Effector memory CD8-positive, alpha-beta T cell (primary cell): ENCODE measurements at regions not wholly inside any gene's neighbourhood (a gene's known extent, or its start where the extent isn't known, plus 50 kb on each side); places are given as distances from the start of the nearest gene placed in this dataset.
"Not testable (repeated sequence)": the region's sequence is repeated elsewhere in the genome, so short reads cannot be mapped to it uniquely, and the experiment has no call there.

Experiments used
- ATAC-seq: fragments of 150-1000 bp; cut with Tn5 transposase; replicated peaks from 2 replicates; pipeline ENCODE4 v1.10.0; 2021; ENCODE audit warnings: mild to moderate bottlenecking, moderate library complexity
- DNase-seq, 3 experiments: peaks; one replicate each; pipeline ENCODE4 v3.0.0; 2021
- H3K27ac Mint-ChIP-seq, 2 donors: one replicate each; pipeline ENCODE4 v1.8.0; 2022; ENCODE audit warnings: mild to moderate bottlenecking in 2 of 2, mixed read lengths in 2 of 2, moderate library complexity in 2 of 2
- H3K27me3 Mint-ChIP-seq, 2 donors: one replicate each; pipeline ENCODE4 v1.8.0; 2022; ENCODE audit warnings: mixed read lengths in 2 of 2
- H3K36me3 Mint-ChIP-seq: one replicate; pipeline ENCODE4 v1.8.0; 2022; ENCODE audit warnings: mild to moderate bottlenecking, moderate library complexity, mixed read lengths; ENCODE audit not compliant: insufficient read depth
- H3K4me1 Mint-ChIP-seq, 2 donors: one replicate each; pipeline ENCODE4 v1.8.0; 2022; ENCODE audit warnings: low read depth in 2 of 2, mixed read lengths in 2 of 2
- H3K4me3 Mint-ChIP-seq, 2 donors: one replicate each; pipeline ENCODE4 v1.8.0; 2022; ENCODE audit warnings: mild to moderate bottlenecking in 2 of 2, mixed read lengths in 2 of 2, moderate library complexity in 2 of 2
- H3K9me3 Mint-ChIP-seq, 2 donors: one replicate each; pipeline ENCODE4 v1.8.0; 2022; ENCODE audit warnings: mixed read lengths in 2 of 2

DNA sequence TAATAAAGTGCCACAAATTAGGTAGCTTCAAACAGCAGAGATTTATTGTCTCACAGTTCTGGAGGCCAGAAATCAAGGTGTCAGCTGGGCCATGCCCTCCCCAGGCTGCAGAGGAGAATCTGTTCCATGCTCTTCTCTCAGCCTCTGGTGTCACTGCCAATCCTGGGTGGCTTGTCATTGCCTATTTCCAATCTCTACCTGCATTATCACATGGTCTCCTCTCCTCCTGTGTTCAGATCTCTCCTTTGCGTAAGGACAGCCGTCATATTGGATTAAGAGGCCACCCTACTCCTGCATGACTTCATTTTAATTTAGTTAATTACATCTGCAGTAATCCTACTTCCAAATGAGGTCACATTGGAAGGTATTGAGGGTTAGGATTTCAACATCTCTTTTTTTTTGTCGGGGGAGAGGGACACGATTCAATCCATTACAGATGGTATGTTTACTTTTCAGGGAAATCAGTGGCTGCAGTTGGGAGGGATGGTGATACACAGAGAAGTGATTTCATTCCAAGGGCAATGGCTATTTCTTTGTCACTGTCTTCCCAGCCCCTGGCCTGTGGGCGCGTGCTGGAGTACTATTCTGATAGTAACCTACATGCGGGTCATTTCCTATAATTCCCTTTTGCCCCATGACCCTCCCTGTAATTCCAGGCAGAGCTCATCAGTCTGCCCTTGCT is 169.4 kb downstream of the MINAR1 start:
- DNase-seq (no peak), ATAC-seq (no peak)
- H3K36me3 Mint-ChIP-seq, result no peaks in the 10 kb centered on the region
- H3K27ac Mint-ChIP-seq, result no peak overlapping the region
- H3K27me3 Mint-ChIP-seq, result peaks cover 56 to 62% of the 10 kb centered on the region in 2 donors
- no peaks in the 10 kb centered on the region for H3K4me1 Mint-ChIP-seq
- no peak overlapping the region for H3K4me3 Mint-ChIP-seq
- H3K9me3 Mint-ChIP-seq, result peaks cover 0 to 2% of the 10 kb centered on the region in 2 donors

DNA sequence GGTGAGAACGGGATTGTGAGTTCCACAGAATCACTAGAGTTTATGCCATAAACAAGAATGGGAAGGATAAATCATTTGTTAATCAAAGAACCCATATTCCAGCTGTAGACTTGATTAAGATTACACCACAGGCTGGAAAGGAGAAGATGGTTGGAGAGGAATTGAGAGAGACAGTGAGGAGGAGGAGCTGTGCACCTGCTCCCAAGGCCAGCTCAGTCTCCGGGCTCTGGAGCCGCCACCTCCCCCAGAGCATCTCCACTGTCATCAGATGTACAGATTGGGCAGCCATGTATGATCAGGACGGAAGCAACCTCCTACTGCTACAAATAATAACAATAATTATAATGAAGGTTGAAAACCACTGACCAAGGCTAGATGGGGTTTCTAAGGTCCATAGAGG is 170.0 kb downstream of the MINAR1 start:
- ATAC-seq, result no peak

DNA sequence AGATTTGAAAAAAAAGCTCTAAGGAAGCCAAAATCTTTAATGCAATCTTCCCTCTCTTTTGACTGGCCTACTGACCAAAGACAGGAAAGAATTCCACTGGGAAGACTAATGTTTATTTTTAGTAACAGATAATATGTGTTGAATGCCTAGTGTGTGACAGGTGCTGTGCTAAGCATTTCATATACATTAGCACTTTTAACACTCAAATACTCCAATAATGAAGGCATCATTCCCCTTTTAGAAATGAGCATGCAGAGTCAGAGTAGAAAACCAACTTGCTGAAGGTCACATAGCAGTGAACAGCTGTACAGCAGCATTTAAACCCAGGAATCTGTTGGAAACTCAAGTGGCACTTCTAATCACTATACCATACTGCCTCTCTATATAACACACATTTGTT is 170.6 kb downstream of the MINAR1 start:
- ATAC-seq, result no peak
- no peak overlapping the region for H3K27ac Mint-ChIP-seq
- peaks cover 59 to 64% of the 10 kb centered on the region in 2 donors for H3K27me3 Mint-ChIP-seq
- H3K4me1 Mint-ChIP-seq, result no peaks in the 10 kb centered on the region
- no peaks in the 10 kb centered on the region for H3K9me3 Mint-ChIP-seq
- H3K36me3 Mint-ChIP-seq, result no peaks in the 10 kb centered on the region
- no peak for DNase-seq
- no peak overlapping the region for H3K4me3 Mint-ChIP-seq

More for the DNA sequence above, 170.0 kb downstream of the MINAR1 start:
- Mint-ChIP-seq H3K4me3 (no peak overlapping the region), H3K27me3 (peaks cover 56 to 61% of the 10 kb centered on the region in 2 donors), H3K27ac (no peak overlapping the region), H3K9me3 (no peaks in the 10 kb centered on the region), H3K4me1 (no peaks in the 10 kb centered on the region), H3K36me3 (no peaks in the 10 kb centered on the region)
- no peak for DNase-seq

DNA sequence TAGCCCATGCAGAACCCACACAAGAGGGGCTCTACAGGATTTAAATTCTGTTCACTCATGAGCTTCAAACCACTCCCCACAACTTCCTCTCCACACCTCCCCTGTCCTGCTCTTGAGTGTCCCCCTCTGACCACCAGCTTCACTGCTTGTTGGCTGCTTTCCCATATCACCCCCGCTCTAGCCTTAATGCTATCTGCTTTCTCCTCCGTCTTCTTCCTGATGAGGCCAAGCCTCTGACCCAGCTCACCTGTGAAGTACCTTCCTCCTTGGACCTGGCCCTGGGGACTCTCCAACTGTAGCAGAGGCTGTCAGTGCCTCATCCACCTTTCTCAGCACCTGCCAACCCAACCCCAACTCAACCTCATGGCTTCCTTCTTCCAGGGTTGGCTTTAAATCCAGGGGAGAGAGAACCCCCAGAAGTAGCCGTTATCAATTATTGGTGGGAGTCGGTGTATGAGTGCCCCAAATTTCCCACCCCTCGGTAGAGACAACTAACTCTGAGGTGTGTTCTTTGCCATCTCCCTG is 174.8 kb downstream of the MINAR1 start:
- Mint-ChIP-seq H3K27ac (no peak overlapping the region), H3K9me3 (no peaks in the 10 kb centered on the region), H3K4me3 (no peak overlapping the region), H3K36me3 (no peaks in the 10 kb centered on the region), H3K4me1 (no peaks in the 10 kb centered on the region), H3K27me3 (peaks cover 44 to 46% of the 10 kb centered on the region in 2 donors)
- DNase-seq (no peak), ATAC-seq (no peak)

DNA sequence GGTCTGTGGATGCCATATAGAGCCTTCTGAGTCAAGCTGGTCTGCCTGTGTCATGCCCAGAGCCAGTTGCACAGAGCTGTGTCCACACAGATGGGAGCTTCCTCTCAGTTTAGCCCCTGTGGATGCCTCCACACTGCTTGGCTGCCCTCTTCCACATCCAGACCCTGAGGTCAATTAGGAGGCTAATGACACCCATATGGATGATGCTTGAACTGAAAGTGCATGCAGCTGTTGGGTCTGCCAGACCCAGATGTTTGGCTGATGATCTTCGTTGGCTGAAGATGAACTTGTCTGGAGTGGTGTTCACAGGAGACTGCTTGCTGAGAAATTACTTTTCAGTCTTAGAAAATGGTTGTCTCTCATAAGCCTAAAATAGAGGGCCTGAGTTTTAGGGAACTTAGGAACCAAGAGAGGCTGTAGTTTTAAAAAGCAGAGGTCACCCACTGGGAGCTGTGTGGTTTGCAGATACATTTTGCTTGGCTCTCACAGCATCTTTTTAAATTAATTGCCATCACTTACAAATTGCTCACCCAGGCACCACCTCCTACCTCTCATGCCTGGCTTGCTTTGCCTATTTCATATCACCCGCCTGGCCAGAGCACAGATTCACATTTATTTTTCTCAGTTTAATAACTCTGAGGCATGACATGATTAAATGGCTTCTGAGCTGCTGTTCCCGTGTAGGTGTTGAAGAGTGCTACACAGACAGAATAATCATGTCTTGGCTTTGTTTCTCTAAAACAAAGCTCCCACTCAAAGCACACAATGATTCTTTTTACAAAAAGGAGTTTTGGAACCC is 176.1 kb downstream of the MINAR1 start:
- H3K4me3 Mint-ChIP-seq, result no peak overlapping the region
- H3K36me3 Mint-ChIP-seq, result no peaks in the 10 kb centered on the region
- peaks cover 39 to 46% of the 10 kb centered on the region in 2 donors for H3K27me3 Mint-ChIP-seq
- no peaks in the 10 kb centered on the region for H3K9me3 Mint-ChIP-seq
- no peak overlapping the region for H3K27ac Mint-ChIP-seq
- DNase-seq (no peak), ATAC-seq (no peak)
- no peaks in the 10 kb centered on the region for H3K4me1 Mint-ChIP-seq

DNA sequence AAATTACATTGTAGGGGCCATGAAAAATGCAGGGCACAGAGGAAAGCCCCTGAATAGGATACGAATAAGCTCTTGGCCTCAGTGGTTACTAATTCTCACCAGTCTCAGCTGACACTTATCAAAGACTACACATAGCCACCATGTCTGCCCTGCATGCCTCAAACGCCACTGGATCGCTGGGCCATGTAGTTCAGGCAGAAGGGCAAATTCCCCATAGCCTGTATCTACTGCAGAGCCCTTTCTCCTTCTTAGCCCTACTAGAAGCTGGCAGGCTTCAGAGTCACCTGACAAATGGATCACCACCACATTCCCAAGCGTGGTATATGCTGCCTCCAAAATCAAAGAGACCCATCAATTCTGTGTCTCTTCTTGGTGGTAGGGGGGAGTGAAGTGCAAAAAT is 177.4 kb downstream of the MINAR1 start:
- no peak for ATAC-seq
- Mint-ChIP-seq H3K4me1 (no peaks in the 10 kb centered on the region), H3K36me3 (no peaks in the 10 kb centered on the region), H3K27ac (no peak overlapping the region), H3K27me3 (peaks cover 31 to 39% of the 10 kb centered on the region in 2 donors), H3K4me3 (no peak overlapping the region), H3K9me3 (no peaks in the 10 kb centered on the region)
- DNase-seq, result no peak

DNA sequence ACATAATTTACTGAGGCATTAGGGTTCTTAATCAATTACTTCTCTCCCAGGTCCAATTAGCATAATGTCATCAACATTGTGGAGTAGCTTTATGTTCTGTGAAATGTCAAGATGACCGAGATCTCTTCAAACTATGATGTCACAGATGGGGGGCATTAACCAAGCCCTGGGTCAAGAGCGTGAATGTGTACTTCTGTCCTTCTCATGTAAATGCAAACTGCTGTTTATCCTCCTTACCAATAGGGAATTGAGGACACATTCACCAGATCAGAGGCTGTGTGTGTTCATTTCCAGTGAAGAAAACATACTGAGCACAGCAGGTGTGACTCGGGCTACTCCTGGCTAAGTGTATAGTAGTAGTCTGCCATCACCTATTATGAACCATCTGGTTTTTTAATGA is 177.9 kb downstream of the MINAR1 start:
- ATAC-seq, result no peak
- Mint-ChIP-seq H3K36me3 (no peaks in the 10 kb centered on the region), H3K27ac (no peak overlapping the region), H3K9me3 (no peaks in the 10 kb centered on the region), H3K4me1 (no peaks in the 10 kb centered on the region), H3K27me3 (peaks cover 26 to 34% of the 10 kb centered on the region in 2 donors), H3K4me3 (no peak overlapping the region)
- DNase-seq, result no peak

DNA sequence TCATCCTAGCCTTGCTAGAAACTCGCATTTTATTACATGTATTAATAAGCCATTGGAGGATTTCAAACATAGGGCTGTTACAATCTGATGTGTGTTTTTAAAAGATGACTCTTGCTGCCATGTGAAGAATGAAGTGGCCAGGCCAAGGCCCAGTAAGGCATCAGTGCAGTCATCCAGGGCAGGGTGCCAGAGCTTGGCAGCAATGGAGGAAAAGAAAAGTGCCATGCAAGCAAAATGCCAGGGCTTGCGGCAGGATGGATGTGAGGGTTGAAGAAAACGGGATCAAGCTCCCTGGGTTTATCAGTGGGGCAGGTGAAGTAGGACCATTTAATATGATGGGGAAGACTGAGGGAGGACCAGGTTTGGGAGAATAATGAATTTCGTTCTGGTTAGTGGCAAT is 183.6 kb downstream of the MINAR1 start:
- Mint-ChIP-seq H3K27ac (no peak overlapping the region), H3K36me3 (no peaks in the 10 kb centered on the region), H3K4me1 (no peaks in the 10 kb centered on the region), H3K4me3 (no peak overlapping the region), H3K9me3 (no peaks in the 10 kb centered on the region), H3K27me3 (peaks cover 10 to 20% of the 10 kb centered on the region in 2 donors)
- ATAC-seq (no peak), DNase-seq (no peak)

DNA sequence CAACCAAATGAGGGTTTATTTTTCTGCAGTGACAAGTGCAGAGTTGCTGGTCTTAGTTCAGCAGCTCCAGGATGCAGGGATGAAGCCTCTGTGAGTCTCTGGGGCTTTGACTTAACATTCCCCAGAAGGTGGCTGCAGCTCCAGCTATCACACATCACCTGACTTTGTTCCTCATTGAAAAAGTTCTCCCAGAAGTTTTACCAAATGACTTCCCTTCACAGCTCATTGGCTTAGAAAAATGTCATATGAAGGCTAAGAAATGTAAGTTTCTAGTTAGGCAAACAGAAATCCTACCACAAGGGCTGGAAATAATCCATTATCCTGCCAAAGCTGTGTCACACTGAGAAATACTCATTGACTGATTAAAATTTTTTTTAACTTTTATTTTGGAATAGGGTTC is 184.9 kb downstream of the MINAR1 start:
- DNase-seq (no peak), ATAC-seq (no peak)
- Mint-ChIP-seq H3K36me3 (no peaks in the 10 kb centered on the region), H3K9me3 (no peaks in the 10 kb centered on the region), H3K27me3 (peaks cover 24 to 32% of the 10 kb centered on the region in 2 donors), H3K27ac (no peak overlapping the region), H3K4me1 (no peaks in the 10 kb centered on the region), H3K4me3 (no peak overlapping the region)

DNA sequence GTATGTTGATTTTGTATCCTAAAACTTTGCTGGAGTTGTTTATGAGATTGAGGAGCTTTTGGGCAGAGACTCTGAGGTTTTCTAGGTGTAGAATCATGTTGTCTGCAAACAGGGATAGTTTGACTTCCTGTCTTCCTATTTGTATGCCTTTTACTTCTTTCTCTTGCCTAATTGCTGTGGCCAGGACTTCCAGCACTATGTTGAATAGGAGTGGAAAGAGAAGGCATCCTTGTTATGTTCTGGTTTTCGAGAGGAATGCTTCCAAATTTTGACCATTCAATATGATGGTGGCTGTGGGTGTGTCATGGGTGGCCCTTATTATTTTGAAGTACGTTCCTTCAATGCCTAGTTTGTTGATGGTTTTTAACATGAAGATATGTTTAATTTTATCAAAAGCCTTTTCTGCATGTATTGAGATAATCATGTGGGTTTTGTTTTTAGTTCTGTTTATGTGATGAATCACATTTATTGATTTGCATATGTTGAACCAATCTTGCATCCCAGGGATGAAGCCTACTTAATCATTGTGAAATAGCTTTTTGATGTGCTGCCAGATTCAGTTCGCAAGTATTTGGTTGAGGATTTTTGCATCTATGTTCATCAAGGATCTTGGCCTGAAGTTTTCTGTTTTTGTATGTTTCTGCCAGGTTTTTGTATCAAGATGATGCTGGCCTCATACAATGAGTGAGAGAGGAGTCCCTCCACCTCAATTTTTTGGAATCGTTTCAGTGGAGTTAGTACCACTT is 188.1 kb downstream of the MINAR1 start:
- no peak for ATAC-seq
- H3K4me3 Mint-ChIP-seq, result no peak overlapping the region
- no peak for DNase-seq
- H3K9me3 Mint-ChIP-seq, result no peaks in the 10 kb centered on the region
- H3K27me3 Mint-ChIP-seq, result peaks cover 42 to 46% of the 10 kb centered on the region in 2 donors
- peaks cover 2% of the 10 kb centered on the region for H3K36me3 Mint-ChIP-seq
- no peak overlapping the region for H3K27ac Mint-ChIP-seq
- no peaks in the 10 kb centered on the region for H3K4me1 Mint-ChIP-seq

DNA sequence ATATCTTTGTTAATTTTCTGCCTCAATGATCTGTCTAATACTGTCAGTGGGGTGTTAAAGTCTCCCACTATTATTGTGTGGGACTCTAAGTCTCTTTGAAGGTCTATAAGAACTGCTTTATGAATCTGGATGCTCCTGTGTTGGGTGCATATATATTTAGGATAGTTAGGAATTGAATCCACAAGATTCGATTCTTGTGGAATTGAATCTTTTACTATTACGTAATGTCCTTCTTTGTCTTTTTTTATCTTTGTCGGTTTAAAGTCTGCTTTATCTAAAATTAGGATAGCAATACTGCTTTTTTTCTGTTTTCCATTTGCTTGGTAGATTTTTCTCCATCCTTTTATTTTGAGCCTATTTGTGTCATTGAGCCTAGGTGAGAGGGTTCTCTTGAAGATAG is 189.7 kb downstream of the MINAR1 start:
- not testable (repeated sequence) for H3K4me1 Mint-ChIP-seq, H3K4me3 Mint-ChIP-seq, H3K27ac Mint-ChIP-seq

DNA sequence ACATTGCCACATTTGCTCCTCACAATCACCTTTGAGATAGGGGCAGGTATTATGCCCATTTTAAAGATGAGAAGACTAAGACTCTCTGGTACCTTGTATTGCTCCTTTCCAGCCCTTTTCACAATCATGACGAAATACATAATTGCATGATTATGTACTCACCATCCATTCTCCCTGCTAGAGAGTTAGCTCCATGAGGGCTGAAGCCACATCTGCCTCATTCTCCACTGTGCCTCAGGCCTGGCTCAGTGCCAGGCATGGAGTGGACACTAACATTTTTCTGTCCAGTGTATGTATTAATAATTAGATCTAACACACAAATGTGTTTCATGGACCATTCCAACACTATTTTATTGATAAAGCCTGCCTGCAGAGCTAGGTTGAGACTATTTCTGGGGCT is 191.4 kb downstream of the MINAR1 start:
- DNase-seq (no peak), ATAC-seq (no peak)
- H3K36me3 Mint-ChIP-seq, result peaks cover 2% of the 10 kb centered on the region
- H3K9me3 Mint-ChIP-seq, result no peaks in the 10 kb centered on the region
- H3K27ac Mint-ChIP-seq, result no peak overlapping the region
- H3K4me1 Mint-ChIP-seq, result no peaks in the 10 kb centered on the region
- H3K4me3 Mint-ChIP-seq, result no peak overlapping the region
- H3K27me3 Mint-ChIP-seq, result peaks cover 55 to 57% of the 10 kb centered on the region in 2 donors

More for the DNA sequence above, 189.7 kb downstream of the MINAR1 start:
- DNase-seq, ATAC-seq, H3K9me3 Mint-ChIP-seq, H3K36me3 Mint-ChIP-seq: not testable (repeated sequence)
- H3K27me3 Mint-ChIP-seq, result peaks cover 42 to 50% of the 10 kb centered on the region in 2 donors

DNA sequence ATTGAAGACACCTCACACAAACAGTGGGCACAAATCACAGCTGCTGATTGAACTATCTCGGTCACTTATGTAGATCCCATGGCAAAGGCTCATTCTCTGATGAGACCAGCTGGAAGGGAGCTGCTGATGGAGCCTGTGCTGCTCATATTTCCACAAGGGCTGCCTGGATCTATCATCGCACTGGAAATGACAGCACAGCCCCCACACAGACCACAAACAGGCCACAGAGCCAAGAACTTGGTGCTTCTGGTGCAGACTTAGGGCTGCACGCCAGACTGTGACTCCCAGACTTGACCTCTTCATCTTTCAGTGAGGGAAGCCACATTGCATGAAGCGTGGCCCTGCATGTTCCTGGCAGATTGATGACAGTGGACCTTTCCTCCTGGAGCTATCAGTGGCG is 197.6 kb downstream of the MINAR1 start:
- DNase-seq (no peak), ATAC-seq (no peak)
- H3K4me1 Mint-ChIP-seq, result no peaks in the 10 kb centered on the region
- H3K27me3 Mint-ChIP-seq, result peaks cover 36 to 46% of the 10 kb centered on the region in 2 donors
- H3K4me3 Mint-ChIP-seq, result no peak overlapping the region
- no peaks in the 10 kb centered on the region for H3K36me3 Mint-ChIP-seq
- H3K9me3 Mint-ChIP-seq, result peaks cover 0 to 7% of the 10 kb centered on the region in 2 donors
- H3K27ac Mint-ChIP-seq, result no peak overlapping the region
